ENCODE measurements at regions not wholly inside any gene's neighbourhood (a gene's known extent, or its start where the extent isn't known, plus 50 kb on each side); places are given as distances from the start of the nearest gene placed in this dataset.

DNA sequence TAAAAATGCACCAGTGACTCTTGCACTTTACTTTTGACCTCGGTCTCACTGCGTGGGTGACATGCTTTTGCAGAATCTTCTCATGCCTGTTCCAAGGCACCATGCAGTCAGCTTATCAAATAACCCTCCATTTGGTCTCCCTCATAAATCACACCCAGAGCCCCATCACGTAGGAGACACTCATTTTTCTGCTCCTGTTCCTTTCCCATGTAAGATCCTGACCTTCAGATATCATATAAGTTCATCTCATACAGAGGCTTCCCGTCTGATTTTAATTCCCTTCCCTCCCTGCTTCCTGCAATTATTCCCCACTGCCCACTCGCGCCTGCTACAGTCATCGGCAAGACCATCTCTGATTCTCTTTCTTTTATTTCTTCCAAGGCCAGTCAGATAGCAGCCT, 1226.3 kb upstream of the AUTS2 start (continued):
- TF ChIP-seq SP1 (IDR thresholded peaks at IDR 0.05; ENCODE audit: low read depth, low read length) (no peak), CHD1 (IDR thresholded peaks at IDR 0.05; ENCODE audit: low read depth, low read length) (no peak), BRCA1 (IDR thresholded peaks at IDR 0.05; ENCODE audit: low read depth, low read length) (no peak), NANOG (IDR thresholded peaks at IDR 0.05; ENCODE audit: insufficient read depth, low read depth, low read length, poor library complexity, severe bottlenecking) (no peak), POU5F1 (IDR thresholded peaks at IDR 0.05; ENCODE audit: low read depth, low read length) (no peak)

Data from H1 (cell line).